Neural cell (in vitro differentiated cells): ENCODE measurements at regions not wholly inside any gene's neighbourhood (a gene's known extent, or its start where the extent isn't known, plus 50 kb on each side); places are given as distances from the start of the nearest gene placed in this dataset.

Experiments
- H2AFZ ChIP-seq: fragments of 200-600, 300-800 bp; sonication (generic), shearing (Covaris generic); 2 replicates; pipeline ENCODE4 v1.6.0; 2014; ENCODE audit warnings: low read depth, mild to moderate bottlenecking, antibody characterized with exemption, low read length, moderate library complexity
- H3F3A ChIP-seq: fragments of 200-600 bp; shearing (Covaris generic); 2 replicates; pipeline ENCODE4 v1.6.1; 2016; ENCODE audit warnings: mild to moderate bottlenecking, moderate library complexity, mixed read lengths, antibody characterized with exemption, low read length; ENCODE audit not compliant: insufficient read depth, poor library complexity, severe bottlenecking
- H3K27ac ChIP-seq: fragments of 200-600, 300-800 bp; sonication (generic), shearing (Covaris generic); 2 replicates; pipeline ENCODE4 v1.5.1; 2014; ENCODE audit warnings: mild to moderate bottlenecking, low read length, moderate library complexity
- H3K27me3 ChIP-seq: fragments of 300-800, 200-600 bp; sonication (generic), shearing (Covaris generic); 2 replicates; pipeline ENCODE4 v1.6.0; 2014; ENCODE audit warnings: mild to moderate bottlenecking, low read depth, low read length, moderate library complexity; ENCODE audit not compliant: insufficient read depth
- H3K36me3 ChIP-seq: fragments of 300-800, 200-600 bp; sonication (generic), shearing (Covaris generic); 2 replicates; pipeline ENCODE4 v1.5.1; 2014; ENCODE audit warnings: mild to moderate bottlenecking, antibody characterized with exemption, low read length, moderate library complexity; ENCODE audit not compliant: insufficient read depth
- H3K4me2 ChIP-seq: fragments of 300-800, 200-600 bp; sonication (generic), shearing (Covaris generic); 2 replicates; pipeline ENCODE4 v1.6.0; 2014; ENCODE audit warnings: mild to moderate bottlenecking, low read length
- H3K4me3 ChIP-seq: fragments of 300-800, 200-600 bp; sonication (generic), shearing (Covaris generic); 2 replicates; pipeline ENCODE4 v1.5.1; 2014; ENCODE audit warnings: mild to moderate bottlenecking, low read length, moderate library complexity
- H3K79me2 ChIP-seq: fragments of 200-600 bp; shearing (Covaris generic); replicated peaks from 2 replicates; pipeline ENCODE4 v1.6.0; 2014; ENCODE audit warnings: mild to moderate bottlenecking, low read length, moderate library complexity; ENCODE audit not compliant: insufficient read depth
- H3K9ac ChIP-seq: fragments of 300-800, 200-600 bp; sonication (generic), shearing (Covaris generic); 2 replicates; pipeline ENCODE4 v1.6.1; 2016; ENCODE audit warnings: mild to moderate bottlenecking, low read length, mixed read lengths
- H3K9me2 ChIP-seq: fragments of 200-600 bp; shearing (Covaris generic); 2 replicates; pipeline ENCODE4 v1.6.1; 2016; ENCODE audit warnings: mild to moderate bottlenecking, low read length, mixed read lengths; ENCODE audit not compliant: insufficient read depth
- H3K9me3 ChIP-seq: fragments of 200-600, 300-800 bp; sonication (generic), shearing (Covaris generic); 2 replicates; pipeline ENCODE4 v1.6.1; 2016; ENCODE audit warnings: mild to moderate bottlenecking, mixed run types, low read length, moderate library complexity, mixed read lengths
- H4K20me1 ChIP-seq: fragments of 200-600 bp; shearing (Covaris generic); 2 replicates; pipeline ENCODE4 v1.6.1; 2016; ENCODE audit warnings: mild to moderate bottlenecking, mixed run types; ENCODE audit not compliant: insufficient read depth
- EP300 ChIP-seq: fragments of 450-650 bp; conservative IDR thresholded peaks from 2 replicates; pipeline ENCODE4 v1.6.1; 2014; ENCODE audit warnings: antibody characterized with exemption, mild to moderate bottlenecking, moderate library complexity; ENCODE audit not compliant: poor library complexity, severe bottlenecking
- EZH2 ChIP-seq: fragments of 200-600, 300-800 bp; shearing (Covaris generic), sonication (generic); IDR thresholded peaks from 2 replicates; pipeline ENCODE4 v1.6.1; 2014; ENCODE audit warnings: antibody characterized with exemption, low read length, borderline replicate concordance, mild to moderate bottlenecking; ENCODE audit not compliant: insufficient read depth, poor library complexity, severe bottlenecking
- MXI1 ChIP-seq: fragments of 450-650 bp; conservative IDR thresholded peaks from 2 replicates; pipeline ENCODE4 v1.6.1; 2014; ENCODE audit warnings: antibody characterized with exemption, mild to moderate bottlenecking; ENCODE audit not compliant: poor library complexity, severe bottlenecking
- POLR2AphosphoS5 ChIP-seq: IDR thresholded peaks from 2 replicates; pipeline ENCODE4 v1.6.1; 2012
- RAD21 ChIP-seq: fragments of 450-650 bp; conservative IDR thresholded peaks from 2 replicates; pipeline ENCODE4 v1.6.1; 2014; ENCODE audit warnings: antibody characterized with exemption, mild to moderate bottlenecking, moderate library complexity
- REST ChIP-seq: IDR thresholded peaks from 2 replicates; pipeline ENCODE4 v1.6.1; 2012; ENCODE audit warnings: borderline replicate concordance
- SMC3 ChIP-seq: fragments of 450-650 bp; conservative IDR thresholded peaks from 2 replicates; pipeline ENCODE4 v1.6.1; 2014; ENCODE audit warnings: antibody characterized with exemption, mild to moderate bottlenecking, moderate library complexity; ENCODE audit not compliant: poor library complexity
- TAF1 ChIP-seq: IDR thresholded peaks from 2 replicates; pipeline ENCODE4 v1.6.1; 2012; ENCODE audit warnings: low read depth
- TF ChIP-seq, protein P1 (sequence below): fragments of 450-650 bp; IDR thresholded peaks from 2 replicates; pipeline ENCODE4 v1.5.1; 2014; ENCODE audit warnings: antibody characterized with exemption, mild to moderate bottlenecking, moderate library complexity; ENCODE audit not compliant: poor library complexity, severe bottlenecking

DNA sequence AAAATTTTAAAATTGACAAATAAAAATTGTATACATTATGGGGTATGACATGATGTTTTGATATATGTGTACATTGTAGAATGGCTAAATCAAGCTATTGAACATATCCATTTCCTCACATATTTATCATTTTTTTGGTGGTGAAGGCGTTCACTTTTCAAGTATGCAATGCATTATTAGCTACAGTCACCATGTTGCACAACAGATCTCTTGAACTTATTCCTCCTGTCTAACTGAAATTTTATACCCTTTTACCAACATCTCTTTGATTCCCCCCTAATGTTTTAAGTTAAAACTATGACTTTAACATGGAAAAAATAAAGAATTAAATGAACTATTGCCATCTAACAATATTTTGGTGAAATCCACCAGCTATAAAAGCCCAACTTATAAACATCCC lies 65.2 kb upstream of the UST start:
- Histone ChIP-seq H3K9me3 (no peaks in the 10 kb centered on the region), H4K20me1 (no peaks in the 10 kb centered on the region), H3K36me3 (no peaks in the 10 kb centered on the region), H3F3A (no peaks in the 10 kb centered on the region), H3K79me2 (no peaks in the 10 kb centered on the region), H3K4me3 (no peak overlapping the region), H3K27me3 (no peaks in the 10 kb centered on the region), H3K9ac (no peak overlapping the region), H2AFZ (no peak overlapping the region), H3K27ac (no peak overlapping the region), H3K4me2 (no peak overlapping the region), H3K9me2 (no peaks in the 10 kb centered on the region)
- no peak for TF ChIP-seq EZH2
- no peak for TF ChIP-seq TAF1
- no peak for TF ChIP-seq RAD21

- H3K27me3 ChIP-seq: no peaks in the 10 kb centered on the region
- H3F3A ChIP-seq: no peaks in the 10 kb centered on the region
- no peak overlapping the region for H3K4me2 ChIP-seq
- H4K20me1 ChIP-seq: no peaks in the 10 kb centered on the region
- no peaks in the 10 kb centered on the region for H3K9me2 ChIP-seq
- H3K4me3 ChIP-seq: no peak overlapping the region
- no peak overlapping the region for H2AFZ ChIP-seq
- no peaks in the 10 kb centered on the region for H3K9me3 ChIP-seq
- TF ChIP-seq MXI1: no peak
- no peak for TF ChIP-seq TAF1
- TF ChIP-seq POLR2AphosphoS5: no peak
- TF ChIP-seq, protein P1, sequence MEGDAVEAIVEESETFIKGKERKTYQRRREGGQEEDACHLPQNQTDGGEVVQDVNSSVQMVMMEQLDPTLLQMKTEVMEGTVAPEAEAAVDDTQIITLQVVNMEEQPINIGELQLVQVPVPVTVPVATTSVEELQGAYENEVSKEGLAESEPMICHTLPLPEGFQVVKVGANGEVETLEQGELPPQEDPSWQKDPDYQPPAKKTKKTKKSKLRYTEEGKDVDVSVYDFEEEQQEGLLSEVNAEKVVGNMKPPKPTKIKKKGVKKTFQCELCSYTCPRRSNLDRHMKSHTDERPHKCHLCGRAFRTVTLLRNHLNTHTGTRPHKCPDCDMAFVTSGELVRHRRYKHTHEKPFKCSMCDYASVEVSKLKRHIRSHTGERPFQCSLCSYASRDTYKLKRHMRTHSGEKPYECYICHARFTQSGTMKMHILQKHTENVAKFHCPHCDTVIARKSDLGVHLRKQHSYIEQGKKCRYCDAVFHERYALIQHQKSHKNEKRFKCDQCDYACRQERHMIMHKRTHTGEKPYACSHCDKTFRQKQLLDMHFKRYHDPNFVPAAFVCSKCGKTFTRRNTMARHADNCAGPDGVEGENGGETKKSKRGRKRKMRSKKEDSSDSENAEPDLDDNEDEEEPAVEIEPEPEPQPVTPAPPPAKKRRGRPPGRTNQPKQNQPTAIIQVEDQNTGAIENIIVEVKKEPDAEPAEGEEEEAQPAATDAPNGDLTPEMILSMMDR: no peak
- TF ChIP-seq REST: no peak
- TF ChIP-seq SMC3: no peak
- TF ChIP-seq EP300: no peak
- TF ChIP-seq RAD21: no peak
- no peak for TF ChIP-seq EZH2
- H3K27ac ChIP-seq: no peak overlapping the region
- no peak overlapping the region for H3K9ac ChIP-seq
- H3K79me2 ChIP-seq: no peaks in the 10 kb centered on the region
- no peaks in the 10 kb centered on the region for H3K36me3 ChIP-seq
Observed at GRCh38 chr6:148682252-148682651, 64.6 kb upstream of the UST start.

DNA sequence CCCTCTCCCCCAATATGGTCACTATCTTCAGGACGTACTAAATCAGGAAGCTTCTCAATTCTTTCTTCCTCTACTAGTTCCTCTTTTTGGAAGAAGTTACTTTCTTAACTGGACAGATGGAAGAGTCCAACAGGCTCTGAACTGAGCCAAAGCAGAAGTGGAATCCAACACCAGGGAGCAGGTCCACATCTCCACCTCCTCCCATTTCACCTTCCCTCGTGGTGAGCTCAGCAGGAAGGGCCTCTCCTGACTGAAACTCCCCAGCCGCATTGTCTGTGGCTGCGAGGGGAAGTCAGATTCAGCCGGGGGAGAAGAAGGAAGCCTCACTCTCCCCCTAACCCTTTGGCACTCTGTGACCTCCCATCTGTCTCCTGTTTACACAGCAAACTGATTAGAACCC lies 63.8 kb upstream of the UST start:
- no peak overlapping the region for H3K27ac ChIP-seq
- no peaks in the 10 kb centered on the region for H3K9me3 ChIP-seq
- no peaks in the 10 kb centered on the region for H4K20me1 ChIP-seq
- H2AFZ ChIP-seq: no peak overlapping the region
- no peaks in the 10 kb centered on the region for H3K27me3 ChIP-seq
- no peaks in the 10 kb centered on the region for H3K36me3 ChIP-seq
- H3K9ac ChIP-seq: no peak overlapping the region
- no peak overlapping the region for H3K4me3 ChIP-seq
- H3K4me2 ChIP-seq: no peak overlapping the region
- no peaks in the 10 kb centered on the region for H3K79me2 ChIP-seq
- H3F3A ChIP-seq: no peaks in the 10 kb centered on the region
- TF ChIP-seq REST: no peak
- no peak for TF ChIP-seq POLR2AphosphoS5
- no peak for TF ChIP-seq MXI1
- TF ChIP-seq, protein P1: no peak
- no peaks in the 10 kb centered on the region for H3K9me2 ChIP-seq
